Breast epithelium (tissue), 3 donors: ENCODE measurements at regions not wholly inside any gene's neighbourhood (a gene's known extent, or its start where the extent isn't known, plus 50 kb on each side); places are given as distances from the start of the nearest gene placed in this dataset.
"Not testable (repeated sequence)": the region's sequence is repeated elsewhere in the genome, so short reads cannot be mapped to it uniquely, and the experiment has no call there.

ENCODE experiments used
- CTCF ChIP-seq, 3 donors: fragments of 450-650 bp; IDR thresholded peaks; one replicate each; pipeline ENCODE4 v1.5.1; 2016 to 2017; ENCODE audit warnings: antibody characterized with exemption in 3 of 3, mild to moderate bottlenecking in 3 of 3, moderate library complexity in 3 of 3
- POLR2A ChIP-seq: fragments of 450-650 bp; IDR thresholded peaks from one replicate; pipeline ENCODE4 v1.6.1; 2016; ENCODE audit warnings: antibody characterized with exemption, mild to moderate bottlenecking, moderate library complexity
- POLR2AphosphoS5 ChIP-seq, 3 donors: sonication (generic); formaldehyde crosslinking; IDR thresholded peaks; one replicate each; pipeline ENCODE4 v1.6.1; 2017; ENCODE audit warnings: antibody characterized with exemption in 3 of 3

GRCh38 chr9:41697080-41697479 lies 432.1 kb downstream of the CNTNAP3B start:
- not testable (repeated sequence) for TF ChIP-seq CTCF (IDR thresholded peaks at IDR 0.05); POLR2AphosphoS5 (IDR thresholded peaks at IDR 0.05); POLR2A
